ENCODE measurements at regions not wholly inside any gene's neighbourhood (a gene's known extent, or its start where the extent isn't known, plus 50 kb on each side); places are given as distances from the start of the nearest gene placed in this dataset.
"Not testable (repeated sequence)": the region's sequence is repeated elsewhere in the genome, so short reads cannot be mapped to it uniquely, and the experiment has no call there.

DNA sequence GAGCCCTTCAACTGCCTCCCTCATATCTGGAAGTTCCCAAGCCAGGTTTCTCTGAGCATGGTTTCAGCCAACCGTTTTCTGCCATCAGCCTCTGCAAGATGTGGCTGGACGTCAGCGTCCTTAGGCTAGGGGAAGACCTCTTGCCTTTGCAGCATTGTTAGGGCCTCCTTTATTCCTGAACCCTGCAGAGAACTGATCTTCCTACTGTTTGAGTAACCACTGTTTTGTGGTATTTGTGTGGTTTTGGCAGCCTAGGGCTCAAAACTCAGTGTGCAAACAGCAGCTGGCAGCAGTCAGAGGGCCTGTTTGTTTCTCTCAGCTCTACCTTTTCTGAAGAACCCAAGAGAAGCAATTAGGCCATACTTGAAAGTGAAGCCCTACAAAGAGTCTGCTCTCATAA is 83.4 kb upstream of the SEMA3E start:
- DNase-seq (ENCODE audit: low spot score), result no peak

DNA sequence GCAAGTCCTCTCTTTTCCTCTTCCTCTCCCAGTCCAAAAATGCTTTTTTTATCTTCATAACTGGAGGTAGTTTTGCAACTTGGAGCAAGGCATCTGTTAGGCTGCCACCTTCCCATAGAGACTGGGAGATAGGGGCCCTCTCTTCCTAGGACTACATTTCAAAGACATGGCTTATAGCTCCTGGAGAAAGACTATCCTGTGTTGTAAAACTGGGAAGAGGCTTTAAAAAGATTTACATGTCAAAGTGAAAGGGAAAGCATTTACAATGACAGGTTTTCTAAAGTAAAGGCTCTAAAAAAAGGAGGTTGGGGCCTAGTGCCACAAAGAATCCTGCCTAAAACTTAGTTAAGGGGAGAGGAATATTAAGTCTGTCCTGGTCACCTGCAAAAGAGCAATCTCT is 82.2 kb upstream of the SEMA3E start:
- DNase-seq (ENCODE audit: low spot score), result no peak

DNA sequence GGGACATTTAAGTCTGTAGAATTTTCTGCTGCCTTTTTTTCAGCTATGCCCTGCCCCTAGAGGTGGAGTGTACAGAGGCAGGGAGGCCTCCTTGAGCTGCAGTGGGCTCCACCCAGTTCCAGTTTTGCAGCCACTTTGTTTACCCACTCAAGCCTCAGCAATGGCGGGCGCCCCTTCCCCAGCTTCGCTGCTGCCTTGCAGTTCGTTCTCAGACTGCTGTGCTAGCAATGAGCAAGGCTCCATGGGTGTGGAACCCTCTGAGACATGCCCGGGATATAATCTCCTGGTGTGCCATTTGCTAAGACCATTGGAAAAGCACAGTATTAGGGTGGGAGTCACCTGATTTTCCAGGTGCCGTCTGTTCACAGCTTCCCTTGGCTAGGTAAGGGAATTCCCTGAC is 68.0 kb upstream of the SEMA3E start:
- DNase-seq (ENCODE audit: low spot score), result not testable (repeated sequence)

DNA sequence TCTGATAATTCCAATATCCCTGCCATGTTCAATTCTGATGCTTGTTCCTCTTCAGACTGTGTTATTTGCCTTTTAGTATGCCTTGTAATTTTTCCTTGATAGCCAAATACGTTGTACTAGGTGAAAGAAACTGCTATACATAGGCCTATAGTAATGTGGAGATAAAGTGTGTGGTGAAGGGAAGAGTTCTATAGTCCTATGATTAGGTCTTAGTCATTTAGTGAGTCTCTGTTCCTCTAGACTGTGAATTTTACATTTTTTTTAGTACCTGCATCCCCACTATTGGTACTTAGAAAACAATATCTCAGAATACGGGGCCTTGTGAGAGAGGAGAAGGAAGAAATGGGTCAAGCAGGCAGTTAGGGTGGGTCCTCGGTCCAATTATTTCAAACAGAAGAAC is 59.6 kb upstream of the SEMA3E start:
- DNase-seq (ENCODE audit: low spot score), result no peak

DNA sequence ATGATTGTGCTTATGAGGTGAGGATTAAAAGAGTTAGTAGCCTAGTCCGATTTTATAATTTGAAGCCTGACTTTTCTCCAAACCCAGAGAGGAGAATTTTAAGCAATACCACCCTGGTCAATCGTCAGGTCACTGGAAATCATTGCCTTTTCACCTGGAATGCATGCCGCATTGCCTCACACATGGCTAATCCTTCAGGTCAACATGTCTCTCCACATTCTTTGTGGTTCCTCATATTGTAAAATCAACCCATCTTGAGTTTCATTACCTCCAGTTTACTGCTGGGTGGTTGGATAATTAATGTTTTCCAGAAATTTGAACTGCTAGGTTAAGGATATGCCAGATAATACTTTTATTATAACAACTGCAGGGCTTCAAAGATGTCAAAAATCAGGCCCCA is 55.6 kb upstream of the SEMA3E start:
- DNase-seq (ENCODE audit: low spot score), result no peak

DNA sequence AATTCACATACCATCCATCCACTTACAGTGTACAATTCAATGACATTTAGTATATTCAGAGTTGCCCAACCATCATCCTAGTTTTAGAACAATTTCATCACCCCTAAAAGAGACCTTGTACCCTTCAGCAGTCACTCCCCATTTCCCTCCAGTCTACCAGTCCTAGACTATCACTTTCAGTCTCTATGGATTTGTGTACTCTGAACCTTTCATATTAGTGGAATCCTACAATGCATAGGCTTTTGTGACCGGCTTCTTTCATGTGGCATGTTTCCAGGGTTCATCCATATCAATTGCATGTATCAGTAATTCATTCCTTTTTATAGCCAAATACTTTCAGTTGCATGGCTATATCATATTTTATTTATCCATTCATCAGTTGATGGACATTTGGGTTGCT is 53.5 kb upstream of the SEMA3E start:
- DNase-seq (ENCODE audit: low spot score), result no peak

DNA sequence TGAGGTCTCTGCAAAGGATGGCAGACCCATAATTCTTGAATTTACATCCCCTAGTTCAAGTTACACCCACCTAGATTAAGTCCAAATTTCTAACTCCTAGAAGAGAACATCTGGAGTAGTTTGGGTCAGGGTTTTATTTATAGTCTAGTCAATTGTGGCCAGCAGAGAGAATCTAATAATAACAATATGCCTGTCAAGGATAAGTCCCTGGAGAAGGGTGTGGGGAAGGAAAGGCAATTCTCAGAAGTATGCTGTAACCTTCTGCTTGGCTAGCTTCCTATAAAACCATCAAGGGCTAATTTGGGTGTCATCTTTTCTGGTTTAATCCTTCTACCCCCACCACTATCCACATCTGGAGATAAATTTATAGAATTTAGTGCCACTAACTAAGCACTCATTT is 52.8 kb upstream of the SEMA3E start:
- no peak for DNase-seq (ENCODE audit: low spot score)

Measured in kidney tubule cell (primary cell).